Stimulated activated naive CD8-positive, alpha-beta T cell treated with anti-CD3 and anti-CD28 coated beads, Interleukin-15, amount 100 ng/mL, for 72 hours (primary cell): ENCODE measurements at regions not wholly inside any gene's neighbourhood (a gene's known extent, or its start where the extent isn't known, plus 50 kb on each side); places are given as distances from the start of the nearest gene placed in this dataset.

Experiments
- ATAC-seq: fragments of 150-1000 bp; cut with Tn5 transposase; 2 replicates; pipeline ENCODE4 v1.10.0; 2021; ENCODE audit warnings: mild to moderate bottlenecking, moderate library complexity
- DNase-seq, 2 donors: peaks; one replicate each; pipeline ENCODE4 v3.0.0; 2021 to 2022
- H3K27ac Mint-ChIP-seq, 2 donors: one replicate each; pipeline ENCODE4 v1.8.0; 2022; ENCODE audit warnings: mild to moderate bottlenecking in 2 of 2, mixed read lengths in 2 of 2, moderate library complexity in 2 of 2
- H3K27me3 Mint-ChIP-seq: one replicate; pipeline ENCODE4 v1.8.0; 2022; ENCODE audit warnings: mixed read lengths
- H3K4me1 Mint-ChIP-seq: one replicate; pipeline ENCODE4 v1.8.0; 2022; ENCODE audit warnings: mild to moderate bottlenecking, mixed read lengths
- H3K4me3 Mint-ChIP-seq, 2 donors: one replicate each; pipeline ENCODE4 v1.8.0; 2022; ENCODE audit warnings: mild to moderate bottlenecking in 2 of 2, mixed read lengths in 2 of 2, moderate library complexity in 1 of 2
- H3K9me3 Mint-ChIP-seq, 2 donors: one replicate each; pipeline ENCODE4 v1.8.0; 2022; ENCODE audit warnings: mixed read lengths in 2 of 2

- Mint-ChIP-seq H3K4me1 (peaks cover 9% of the 10 kb centered on the region), H3K4me3 (no peak overlapping the region), H3K27ac (no peak overlapping the region), H3K9me3 (no peaks in the 10 kb centered on the region), H3K27me3 (no peaks in the 10 kb centered on the region)
- DNase-seq (no peak), ATAC-seq (no peak)
These were observed 53.7 kb upstream of the ANK3 start for GRCh38 chr10:60443346-60443745.

DNA sequence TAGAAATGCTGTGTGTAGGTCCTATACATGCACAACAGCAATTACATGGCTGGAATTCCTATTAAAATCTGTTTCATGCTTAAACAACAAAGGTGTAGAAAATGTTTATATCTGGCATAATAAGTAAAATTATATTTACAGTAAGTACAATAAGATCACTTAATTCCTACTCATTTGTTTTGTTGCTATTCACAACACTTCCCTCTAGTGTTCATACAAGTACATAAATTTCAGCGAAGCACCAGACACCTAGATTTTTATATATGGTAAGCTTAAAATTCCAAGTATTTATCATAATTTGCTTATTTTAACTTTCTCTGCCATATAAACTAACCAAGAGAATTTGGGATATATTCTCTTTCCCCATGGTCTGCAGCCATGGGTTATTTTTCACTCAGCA lies 51.8 kb upstream of the ANK3 start:
- H3K4me1 Mint-ChIP-seq: no peaks in the 10 kb centered on the region
- H3K27me3 Mint-ChIP-seq: no peaks in the 10 kb centered on the region
- H3K4me3 Mint-ChIP-seq: no peak overlapping the region
- H3K9me3 Mint-ChIP-seq: no peaks in the 10 kb centered on the region
- no peak overlapping the region for H3K27ac Mint-ChIP-seq
- ATAC-seq (no peak), DNase-seq (no peak)

GRCh38 chr10:60439641-60440040 lies 50.0 kb upstream of the ANK3 start:
- DNase-seq (no peak), ATAC-seq (no peak)
- Mint-ChIP-seq H3K27ac (no peak overlapping the region), H3K4me1 (no peaks in the 10 kb centered on the region), H3K4me3 (no peak overlapping the region), H3K27me3 (no peaks in the 10 kb centered on the region), H3K9me3 (no peaks in the 10 kb centered on the region)
